ENCODE measurements at regions not wholly inside any gene's neighbourhood (a gene's known extent, or its start where the extent isn't known, plus 50 kb on each side); places are given as distances from the start of the nearest gene placed in this dataset.
"Not testable (repeated sequence)": the region's sequence is repeated elsewhere in the genome, so short reads cannot be mapped to it uniquely, and the experiment has no call there.

DNA sequence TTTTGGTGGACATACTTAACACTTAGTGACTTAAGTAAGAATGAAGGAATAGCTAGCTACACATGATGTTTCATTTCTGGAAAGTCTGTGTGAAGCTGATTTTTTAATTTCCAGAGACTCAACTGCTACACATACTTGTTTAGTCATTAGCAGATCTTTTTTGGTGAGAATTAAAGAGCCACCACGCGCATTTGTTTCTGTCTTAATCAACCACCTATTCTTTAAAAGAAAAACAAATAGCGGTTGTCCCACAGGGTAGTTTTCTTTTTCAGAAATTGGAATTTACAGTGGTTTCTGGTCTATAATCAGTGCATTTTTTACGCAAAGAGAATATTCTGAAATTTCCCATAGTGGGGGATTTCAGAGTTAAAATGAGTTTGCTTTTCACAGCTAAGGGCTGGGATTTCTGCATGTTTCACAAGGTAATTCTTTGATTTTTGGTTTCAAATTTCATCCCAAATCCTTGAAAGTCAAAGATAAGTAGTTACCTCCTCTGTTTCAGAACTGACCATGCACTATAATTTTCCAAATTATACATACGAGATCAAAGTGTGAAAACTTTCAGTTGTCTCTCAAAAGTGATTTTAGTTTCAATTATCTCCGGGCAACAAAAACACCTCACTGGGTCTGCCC lies 631.0 kb upstream of the GRM7 start:
- DNase-seq = no peak

DNA sequence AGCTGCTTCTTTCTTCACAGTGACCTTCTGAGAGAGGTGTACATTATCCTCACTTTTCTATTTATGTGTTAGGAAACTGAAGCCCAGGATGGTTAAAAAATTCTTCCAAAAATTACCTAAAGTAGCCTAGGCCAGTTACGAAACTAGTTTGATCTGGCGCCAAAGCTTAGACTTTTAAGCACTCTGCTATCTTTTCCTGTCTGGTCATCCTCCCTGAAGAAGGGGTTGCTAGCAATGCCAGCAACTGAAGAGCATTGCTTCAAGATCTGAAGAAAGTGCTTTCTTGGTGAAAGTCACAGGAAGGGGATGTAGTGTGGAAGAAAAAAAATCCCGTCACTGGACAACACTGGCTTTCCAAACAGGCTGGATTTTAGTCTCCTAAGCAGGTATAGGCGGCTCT lies 618.8 kb upstream of the GRM7 start:
- DNase-seq = no peak

DNA sequence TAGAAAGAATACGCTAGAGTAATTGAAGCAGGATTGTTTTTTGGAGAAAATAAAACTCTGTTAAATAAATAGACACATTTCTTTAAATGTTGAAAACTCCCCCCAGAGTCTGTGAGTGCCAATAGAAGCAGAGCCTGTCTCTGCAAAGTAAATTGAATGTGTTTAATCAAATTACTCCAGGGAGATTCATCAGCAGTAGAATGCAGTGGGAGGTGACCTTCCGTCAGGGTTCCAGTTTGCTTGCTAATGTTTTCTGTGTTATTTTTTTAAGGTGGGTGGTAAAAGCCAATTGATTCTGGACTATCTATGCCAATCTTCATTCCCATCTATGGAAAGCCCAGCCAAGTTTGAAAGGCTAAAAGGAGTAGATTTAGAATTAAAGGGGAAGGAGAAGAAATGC lies 612.4 kb upstream of the GRM7 start:
- DNase-seq = no peak

DNA sequence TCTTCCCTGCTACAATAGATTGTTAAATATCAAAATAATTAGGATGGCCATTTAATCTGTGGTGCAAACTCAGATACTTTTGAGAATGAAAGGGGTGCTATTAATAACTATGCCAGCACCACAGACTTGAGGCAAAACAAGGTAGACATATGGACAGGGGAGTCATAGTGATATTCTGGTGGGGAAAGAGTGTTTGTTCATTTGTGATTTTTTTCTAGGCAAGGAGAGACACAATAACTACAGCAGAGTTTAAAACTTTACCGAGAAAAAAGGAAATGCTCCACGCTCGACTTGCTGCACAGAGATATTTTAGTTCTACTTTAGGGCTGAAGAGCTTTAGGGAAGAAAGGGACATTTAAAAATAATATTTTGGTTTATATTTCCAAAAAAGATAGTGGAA lies 611.2 kb upstream of the GRM7 start:
- no peak for DNase-seq

DNA sequence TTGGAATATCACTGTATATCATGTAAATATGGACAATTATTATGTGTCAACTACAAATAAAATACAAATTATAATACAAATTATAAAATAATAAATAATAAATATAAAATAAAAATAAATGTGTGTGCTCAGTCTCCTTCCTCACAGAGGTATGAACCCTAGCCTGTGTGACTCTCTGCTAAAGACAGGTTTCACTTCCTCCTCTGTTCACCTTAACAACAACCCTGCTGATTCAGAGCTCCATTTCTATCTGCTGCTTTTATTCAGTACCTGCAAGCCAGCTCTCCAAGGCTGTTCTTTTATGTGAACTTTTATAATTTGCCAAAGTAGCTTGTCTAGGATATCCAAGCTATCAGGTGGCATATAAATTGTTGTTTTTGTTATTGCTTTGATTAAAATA lies 610.7 kb upstream of the GRM7 start:
- no peak for DNase-seq

DNA sequence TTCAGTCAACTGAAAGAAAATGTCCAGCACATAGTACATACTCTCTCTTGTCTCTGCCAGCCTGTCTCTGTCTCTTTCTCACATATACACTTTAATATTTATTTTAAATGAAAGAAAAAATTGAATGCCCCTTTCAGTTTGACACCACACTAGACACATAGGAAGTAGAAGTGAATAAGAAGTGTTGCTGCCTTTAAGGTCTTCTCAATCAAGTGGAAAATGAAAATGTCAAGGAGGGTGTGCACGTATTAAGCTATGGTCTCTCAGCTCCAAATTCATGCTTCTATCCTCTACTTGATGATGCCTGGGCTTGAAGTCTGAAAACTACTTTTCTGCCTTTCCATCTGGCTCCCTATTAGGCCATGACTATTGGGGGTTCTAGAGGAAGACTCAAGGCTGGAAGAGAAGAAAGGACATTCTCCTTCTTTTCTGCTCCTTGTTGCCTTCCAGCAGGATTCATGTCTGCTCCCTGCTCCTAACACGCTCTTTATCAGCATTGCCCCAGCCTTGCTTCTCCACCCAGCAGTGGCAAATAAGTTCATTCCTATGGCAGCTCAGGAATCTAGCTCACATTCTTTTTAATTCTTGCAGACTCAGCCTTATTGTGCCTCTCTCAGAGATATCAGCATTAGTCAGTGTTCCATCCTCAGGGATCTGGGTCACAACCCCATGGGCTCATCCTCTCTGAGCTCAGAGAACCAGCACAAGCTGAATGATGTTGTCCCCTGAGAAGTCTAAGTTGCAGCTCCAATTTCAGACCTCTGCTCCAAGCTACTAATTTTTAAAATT lies 609.1 kb upstream of the GRM7 start:
- no peak for DNase-seq

DNA sequence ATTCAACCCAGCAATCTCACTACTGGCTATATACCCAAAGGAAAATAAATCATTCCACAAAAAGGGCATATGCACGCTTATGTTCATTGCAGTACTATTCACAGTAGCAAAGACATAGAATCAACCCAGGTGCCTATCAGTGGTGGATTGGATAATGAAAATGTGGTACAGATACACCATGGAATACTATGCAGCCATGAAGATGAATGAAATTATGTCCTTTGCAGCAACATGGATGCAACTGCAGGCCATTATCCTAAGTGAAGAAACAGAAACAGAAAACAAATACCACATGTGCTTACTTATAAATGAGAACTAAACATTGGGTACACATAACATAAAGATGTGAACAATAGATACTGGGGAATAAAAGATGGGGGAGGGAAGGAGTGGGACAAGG lies 606.4 kb upstream of the GRM7 start:
- DNase-seq = no peak

DNA sequence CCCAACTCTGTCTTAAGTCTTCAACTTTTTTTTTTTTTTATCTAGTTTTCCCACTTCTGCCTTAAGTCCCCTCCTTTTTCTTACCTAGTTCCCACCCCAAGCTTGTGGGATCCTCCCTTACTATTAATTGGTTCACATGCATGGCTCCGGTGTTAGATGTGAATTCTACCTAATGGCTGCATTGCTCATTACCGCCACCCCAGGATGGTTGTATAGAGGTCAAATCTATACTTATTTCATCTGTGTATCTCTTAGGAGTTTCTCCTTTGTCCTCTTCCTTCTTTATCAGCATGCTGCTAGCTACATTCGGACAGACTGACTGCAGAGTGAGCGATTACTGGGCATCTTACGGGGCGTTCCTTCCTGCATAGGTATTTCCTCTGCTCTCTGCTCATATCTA lies 605.7 kb upstream of the GRM7 start:
- no peak for DNase-seq

DNA sequence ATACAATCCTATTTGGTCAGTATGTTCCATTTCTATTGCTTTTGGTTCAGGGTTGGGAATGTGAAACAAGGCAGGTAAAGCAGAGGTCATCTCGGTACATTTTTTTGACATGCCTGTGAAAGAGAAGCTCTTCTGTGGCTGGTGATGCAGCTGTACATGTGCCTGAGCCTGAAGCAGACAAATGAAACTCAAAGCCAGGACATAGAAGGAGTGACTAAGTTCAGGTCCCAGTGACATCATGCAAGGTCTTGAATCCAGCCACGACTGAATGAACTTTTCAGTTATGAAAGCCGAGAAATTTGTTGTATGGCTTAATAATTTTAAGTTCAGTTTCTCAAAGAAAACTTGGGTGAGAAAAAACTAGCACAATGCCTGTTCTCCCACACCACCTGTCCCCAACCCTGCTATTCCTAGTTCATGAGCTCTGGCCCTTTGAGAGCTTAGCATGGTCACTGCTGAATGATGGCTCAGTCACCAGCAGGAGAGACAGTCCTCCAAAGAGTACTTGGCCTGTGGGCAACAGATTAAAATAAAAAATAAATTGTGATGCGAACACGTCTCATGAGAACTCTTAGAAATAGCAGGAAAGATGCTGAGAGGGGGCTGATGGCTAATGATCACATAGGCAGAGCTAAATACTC lies 600.2 kb upstream of the GRM7 start:
- no peak for DNase-seq

DNA sequence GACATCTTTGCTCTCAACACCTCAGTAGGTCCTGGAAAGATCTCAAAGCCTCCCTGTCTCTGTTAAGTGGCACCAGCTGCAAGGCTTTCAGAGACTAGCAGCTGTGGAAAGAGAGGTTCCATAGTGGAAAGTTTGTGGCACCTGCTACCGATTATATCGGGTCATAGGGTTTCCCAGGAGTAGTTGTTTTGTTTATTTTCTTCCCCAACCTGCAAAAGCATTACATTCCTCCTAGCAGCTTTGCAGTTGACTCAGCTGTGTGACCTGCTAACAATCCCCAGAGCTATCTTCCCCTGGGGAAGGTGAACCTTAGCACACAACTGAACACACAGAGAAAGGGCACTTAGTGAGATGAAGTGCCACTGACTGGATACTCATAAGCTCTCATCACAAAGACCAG lies 598.9 kb upstream of the GRM7 start:
- DNase-seq = no peak

DNA sequence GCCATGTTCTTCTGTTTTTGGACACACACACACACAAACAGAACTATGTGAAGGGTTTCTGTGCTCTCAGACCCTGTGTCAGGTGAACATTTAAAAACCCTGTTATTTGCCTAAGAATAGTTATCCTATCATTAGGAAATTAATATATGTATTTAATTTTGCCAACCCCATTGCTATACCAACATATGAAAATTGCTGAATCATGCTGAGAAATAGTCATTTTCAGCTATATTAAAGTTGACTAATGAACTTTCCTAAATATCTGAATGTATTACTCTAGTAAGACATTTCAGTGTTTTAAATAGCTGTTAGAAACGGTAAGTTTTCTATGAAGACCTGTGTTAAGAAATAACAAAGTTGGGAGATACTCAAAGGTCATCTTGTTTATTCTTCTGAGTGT lies 596.9 kb upstream of the GRM7 start:
- no peak for DNase-seq

DNA sequence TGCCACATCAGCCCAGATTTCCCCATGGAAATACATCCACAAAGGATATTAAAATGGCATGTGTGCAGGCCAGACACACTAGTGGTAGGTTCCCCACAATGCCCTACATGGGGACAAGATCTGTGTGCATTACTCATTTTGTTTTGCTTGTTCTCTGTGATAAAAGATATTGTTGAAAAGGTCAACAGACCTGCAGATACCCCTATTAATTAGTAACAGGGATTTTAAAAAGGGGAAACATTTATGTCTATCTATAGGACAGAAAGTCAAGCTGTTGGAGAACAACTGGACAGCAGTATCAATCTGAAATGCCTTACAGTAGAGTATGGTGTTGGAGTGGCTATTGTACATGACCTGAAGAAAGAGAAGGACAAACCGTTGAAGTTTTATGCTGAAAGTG lies 596.0 kb upstream of the GRM7 start:
- DNase-seq = no peak

DNA sequence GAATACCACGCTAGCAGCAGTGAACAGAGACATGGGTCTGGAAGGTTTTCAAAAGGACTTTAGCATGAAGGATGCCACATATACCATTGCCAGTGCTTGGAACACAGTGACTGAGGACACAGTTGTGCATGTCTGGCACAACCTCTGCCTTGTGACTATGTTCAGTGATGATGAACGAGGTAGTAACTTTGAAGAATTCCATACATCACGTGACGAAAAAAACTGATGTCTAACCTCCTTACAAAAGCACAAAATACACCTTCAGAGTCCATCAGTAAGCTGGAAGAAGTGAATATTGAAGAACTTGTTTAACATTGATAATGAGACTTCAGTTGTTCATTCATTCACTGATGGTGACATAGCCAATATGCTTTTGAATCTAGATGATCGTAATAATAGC lies 594.8 kb upstream of the GRM7 start:
- no peak for DNase-seq

DNA sequence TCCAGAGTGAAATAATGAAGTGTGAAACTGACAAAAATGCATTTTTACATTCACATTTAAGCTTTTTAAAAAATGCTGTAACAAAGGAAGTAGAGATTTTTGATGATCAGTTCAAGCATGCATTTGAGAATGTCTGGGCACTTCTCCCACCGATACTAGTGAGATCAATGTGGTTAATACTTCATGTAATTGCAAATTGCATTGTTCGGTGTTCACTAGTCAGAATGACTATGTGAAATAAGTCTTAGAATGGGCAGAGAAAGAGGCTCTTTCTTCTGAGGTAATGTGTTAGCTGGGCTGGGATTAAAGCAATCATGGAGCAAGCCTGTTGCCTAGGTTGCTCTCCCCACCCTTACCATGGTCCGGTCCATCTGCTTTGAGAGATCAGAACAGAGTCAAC lies 587.0 kb upstream of the GRM7 start:
- DNase-seq = no peak

DNA sequence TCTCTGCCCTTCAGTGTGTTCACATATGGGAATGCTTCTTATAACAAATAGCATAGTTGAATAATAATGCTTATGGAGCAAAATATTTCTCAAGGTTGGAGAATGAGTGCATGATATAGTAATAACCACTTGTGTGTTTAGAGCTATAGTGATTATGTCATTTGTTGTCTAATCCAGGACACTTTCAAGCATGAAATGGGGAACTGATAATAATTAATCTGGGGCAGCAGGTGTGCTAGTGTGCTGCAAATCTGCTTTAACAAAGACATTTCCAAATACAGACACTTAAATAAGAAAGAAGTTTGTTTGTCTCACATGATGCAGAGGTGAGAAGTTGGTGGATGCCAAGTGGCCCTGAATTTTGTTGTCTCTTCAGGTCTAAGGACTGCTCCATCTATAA lies 579.3 kb upstream of the GRM7 start:
- DNase-seq = no peak

DNA sequence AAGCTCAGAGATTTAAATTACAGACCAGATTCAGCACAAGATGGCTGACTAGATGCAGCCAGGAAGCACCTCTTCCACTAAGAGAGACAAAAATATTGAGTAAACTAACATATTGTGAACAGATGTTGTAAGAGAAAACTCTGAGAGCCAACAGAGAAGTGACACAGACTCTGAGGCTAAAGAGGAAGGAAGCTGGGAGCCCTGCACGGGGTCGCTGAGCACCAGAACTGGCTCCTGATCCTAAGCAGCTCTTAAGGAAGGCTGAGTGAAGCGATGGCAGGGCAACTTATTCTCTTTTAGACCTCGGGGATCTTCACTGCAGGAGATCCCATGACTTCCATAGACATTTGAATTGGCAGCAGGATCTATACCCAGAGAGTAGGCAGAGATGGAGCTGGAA lies 578.0 kb upstream of the GRM7 start:
- DNase-seq = no peak

DNA sequence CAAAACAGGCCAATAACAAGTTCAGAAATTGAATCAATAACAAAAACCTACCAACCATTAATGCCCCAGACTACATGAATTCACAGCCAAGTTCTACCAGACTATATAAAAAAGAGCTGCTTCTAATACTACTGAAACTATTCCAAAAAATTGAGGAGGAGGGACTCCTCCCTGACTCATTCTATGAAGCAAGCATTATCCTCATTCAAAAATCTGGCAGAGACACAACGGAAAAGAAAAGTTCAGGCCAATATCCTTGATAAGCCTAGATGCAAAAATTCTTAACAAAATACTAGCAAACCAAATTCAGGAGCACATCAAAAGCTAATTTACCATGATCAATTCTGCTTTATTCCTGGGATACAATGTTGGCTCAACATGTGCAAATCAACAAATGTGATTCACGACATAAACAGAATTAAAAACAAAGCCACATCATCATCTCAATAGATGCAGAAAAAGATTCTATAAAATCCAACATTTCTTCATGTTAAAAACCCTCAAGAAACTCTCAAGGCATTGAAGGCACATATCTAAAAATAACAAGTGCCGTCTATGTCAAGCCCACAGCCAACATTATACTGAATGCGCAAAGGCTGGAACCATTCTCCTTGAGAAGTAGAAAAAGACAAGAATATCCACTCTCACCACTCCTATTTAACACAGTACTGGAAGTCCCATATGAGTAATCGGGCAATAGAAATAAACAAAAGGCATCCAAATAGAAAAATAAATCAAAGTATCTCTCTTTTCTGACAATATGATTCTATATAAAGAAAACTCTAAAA lies 573.6 kb upstream of the GRM7 start:
- DNase-seq = no peak

DNA sequence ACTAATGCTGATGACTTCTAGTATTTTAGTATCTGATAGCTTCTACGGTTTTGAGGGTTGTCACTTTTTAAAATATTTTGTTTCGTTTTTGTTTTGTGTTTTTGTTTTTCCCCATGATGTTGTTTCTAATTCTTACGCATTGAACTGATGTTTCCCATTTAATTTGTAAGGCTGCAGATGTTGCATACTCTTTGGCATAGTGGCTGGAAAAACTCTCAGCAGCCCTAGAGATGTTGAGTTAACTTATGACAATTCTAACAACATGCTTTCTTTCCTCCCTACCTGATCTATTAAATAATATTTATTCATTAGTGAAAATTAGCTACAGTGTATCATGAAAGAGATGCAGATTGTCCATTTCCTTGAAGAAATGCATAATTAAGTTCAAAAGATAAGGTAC lies 559.3 kb upstream of the GRM7 start:
- no peak for DNase-seq

DNA sequence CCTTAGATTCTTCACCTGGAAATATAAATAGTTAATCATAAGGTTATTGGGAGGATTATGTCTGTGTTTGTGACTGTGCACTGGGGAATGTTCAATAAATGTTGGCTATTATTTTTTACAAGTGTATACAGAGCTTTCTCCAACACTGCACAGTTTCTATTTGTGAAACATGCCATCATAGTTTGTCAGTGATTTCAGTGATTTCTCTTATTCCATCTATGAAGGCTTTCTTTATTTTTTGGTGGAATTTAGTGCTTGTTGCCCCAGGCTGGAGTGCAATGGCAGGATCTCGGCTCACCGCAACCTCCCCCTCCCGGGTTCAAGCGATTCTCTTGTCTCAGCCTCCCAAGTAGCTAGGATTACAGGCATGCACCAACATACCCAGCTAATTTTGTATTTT lies 545.0 kb upstream of the GRM7 start:
- DNase-seq = no peak

DNA sequence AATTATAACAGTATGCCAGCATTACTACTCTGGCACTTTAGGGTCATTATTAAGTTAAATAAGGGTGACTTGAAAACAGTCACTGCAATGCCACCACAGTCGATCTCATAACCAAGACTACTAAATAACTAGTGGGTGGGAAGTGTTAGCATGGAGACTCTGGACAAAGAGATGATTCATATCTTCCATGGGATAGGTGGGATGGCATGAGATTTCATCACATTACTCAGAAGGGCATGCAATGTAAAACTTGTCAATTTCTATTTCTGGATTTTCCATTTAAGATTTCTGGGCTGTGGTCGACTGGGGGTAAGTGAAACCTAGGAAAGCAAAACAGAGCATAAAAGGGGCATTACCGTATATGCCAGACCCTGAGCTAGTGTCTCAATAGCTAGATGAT lies 538.9 kb upstream of the GRM7 start:
- DNase-seq = no peak

DNA sequence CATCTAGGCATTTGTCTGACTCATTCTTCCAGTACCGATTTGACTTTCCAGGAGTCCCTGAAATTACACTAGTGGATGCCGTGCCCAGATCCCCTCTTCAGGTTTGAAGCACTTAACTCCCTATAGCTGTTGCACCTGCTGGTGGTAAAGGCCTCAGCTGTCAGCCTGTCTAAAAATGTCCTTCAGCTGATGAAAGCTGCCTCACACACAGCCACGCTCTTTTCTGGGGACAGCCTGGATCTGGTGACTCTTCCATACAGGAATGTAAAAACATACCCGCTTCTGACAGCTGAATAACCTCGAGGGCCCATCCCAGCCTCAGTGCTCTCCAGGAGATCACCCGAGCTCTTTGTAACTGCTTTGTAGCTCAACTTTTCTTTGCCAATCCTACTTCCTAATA lies 534.1 kb upstream of the GRM7 start:
- DNase-seq = no peak

DNA sequence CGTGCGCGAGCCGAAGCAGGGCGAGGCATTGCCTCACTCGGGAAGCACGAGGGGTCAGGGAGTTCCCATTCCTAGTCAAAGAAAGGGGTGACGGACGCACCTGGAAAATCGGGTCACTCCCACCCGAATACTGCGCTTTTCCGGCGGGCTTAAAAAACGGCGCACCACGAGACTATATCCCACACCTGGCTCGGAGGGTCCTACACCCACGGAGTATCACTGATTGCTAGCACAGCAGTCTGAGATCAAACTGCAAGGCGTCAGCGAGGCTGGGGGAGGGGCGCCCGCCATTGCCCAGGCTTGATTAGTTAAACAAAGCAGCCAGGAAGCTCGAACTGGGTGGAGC lies 520.0 kb upstream of the GRM7 start:
- DNase-seq = not testable (repeated sequence)

DNA sequence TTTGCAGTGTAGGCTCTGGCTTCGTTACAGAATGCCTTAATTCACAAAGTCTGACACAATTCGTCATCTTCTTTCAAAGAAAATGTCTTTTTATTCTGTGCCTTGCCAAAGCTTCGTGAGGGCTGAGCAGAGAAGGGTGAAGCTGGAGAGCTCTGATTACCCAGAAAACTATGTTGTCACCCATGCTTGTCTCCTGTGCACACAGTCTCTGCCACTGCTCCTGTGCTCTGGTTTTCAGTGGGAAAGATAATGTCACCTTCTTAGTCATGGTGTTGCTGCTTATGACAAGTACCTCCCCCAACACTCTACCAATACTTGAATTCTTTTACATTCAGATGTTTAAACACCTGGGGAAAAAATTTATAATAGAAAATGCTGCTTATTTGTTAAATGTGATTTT lies 509.2 kb upstream of the GRM7 start:
- DNase-seq = no peak

DNA sequence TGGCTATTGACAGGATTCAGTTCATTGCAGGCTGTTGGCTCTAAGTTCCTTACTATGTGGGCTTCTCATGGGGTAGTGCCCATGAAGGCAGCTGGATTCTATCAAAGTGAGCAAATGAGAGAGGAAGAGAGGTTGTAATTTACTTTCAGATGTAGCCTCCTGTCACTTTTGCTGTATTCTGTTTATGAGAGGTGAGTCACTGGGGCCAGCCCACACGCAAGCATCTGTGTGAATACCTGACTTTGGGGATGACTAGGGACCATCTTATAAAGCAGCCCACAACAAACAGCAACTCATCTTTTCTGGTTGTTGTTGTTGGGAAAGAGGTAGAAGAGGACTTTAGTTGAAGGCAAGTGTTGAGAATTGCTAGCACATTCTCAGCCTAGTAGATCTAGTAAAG lies 506.3 kb upstream of the GRM7 start:
- DNase-seq = no peak

Measured in EL (cell line).